Endothelial cell of umbilical vein (primary cell): ENCODE measurements at regions not wholly inside any gene's neighbourhood (a gene's known extent, or its start where the extent isn't known, plus 50 kb on each side); places are given as distances from the start of the nearest gene placed in this dataset.

Source experiments
- BruUV-seq: library from RNA; stranded (reverse); fragments of 400-500 nt; replicated peaks from 2 replicates; lab custom pipeline; 2021; lab: Mats Ljungman, UMichigan
- CTCF ChIA-PET: fragments of 300-600, 350-600 bp; sonication (Branson Sonifier 250); formaldehyde crosslinking; loops from one replicate; lab custom pipeline; 2021; ENCODE audit warnings: antibody characterized with exemption, inconsistent platforms; lab: Charles Lee
- POLR2A ChIA-PET: fragments of 300-600, 350-600 bp; sonication (Branson Sonifier 250); formaldehyde crosslinking; loops from one replicate; lab custom pipeline; 2021; ENCODE audit warnings: antibody characterized with exemption, inconsistent platforms; lab: Charles Lee
- DNase-seq: peaks from one replicate; pipeline ENCODE4 v3.0.0-alpha.2; 2011; ENCODE audit warnings: low read depth, low spot score
- FAIRE-seq: peaks from 2 replicates; lab custom pipeline; 2011; peaks lifted over from hg19 to GRCh38; lab: Jason Lieb, UNC
- H2AFZ ChIP-seq: 2 replicates; pipeline ENCODE4 v1.6.0; 2012; ENCODE audit warnings: low read depth, low read length, control low read depth, inconsistent platforms
- H3K27ac ChIP-seq: 2 replicates; pipeline ENCODE4 v1.5.1; 2011; ENCODE audit warnings: low read depth, mild to moderate bottlenecking, control low read depth, low read length, moderate library complexity; ENCODE audit not compliant: insufficient read depth
- H3K27me3 ChIP-seq, 2 experiments: 2 replicates each; pipeline versions ENCODE4 v1.6.0 to v1.6.1; 2011; ENCODE audit warnings: low read length in 2 of 2, mixed read lengths in 1 of 2; ENCODE audit not compliant: control insufficient read depth in 2 of 2, insufficient read depth in 2 of 2
- H3K36me3 ChIP-seq, 2 experiments: 2 replicates in 1 of 2; 3 replicates in 1 of 2; pipeline ENCODE4 v1.5.1; 2011; ENCODE audit warnings: low read length in 2 of 2, mild to moderate bottlenecking in 1 of 2, moderate library complexity in 1 of 2; ENCODE audit not compliant: control insufficient read depth in 2 of 2, insufficient read depth in 2 of 2; ENCODE audit errors: extremely low read depth in 1 of 2
- H3K4me1 ChIP-seq: 3 replicates; pipeline ENCODE4 v1.5.1; 2011; ENCODE audit warnings: mild to moderate bottlenecking, low read length; ENCODE audit not compliant: control insufficient read depth, insufficient read depth; ENCODE audit errors: extremely low read depth
- H3K4me2 ChIP-seq: 2 replicates; pipeline ENCODE4 v1.6.1; 2011; ENCODE audit warnings: low read length, control low read depth, mixed read lengths; ENCODE audit not compliant: insufficient read depth
- H3K4me3 ChIP-seq, 3 experiments: fragments of 200-600 bp in 1 of 3; sonication (generic), shearing (Covaris generic) in 1 of 3; replicated peaks in 1 of 3; 2 replicates each; pipeline ENCODE4 v1.5.1; 2011 to 2016; ENCODE audit warnings: control low read depth in 3 of 3, low read length in 3 of 3, mild to moderate bottlenecking in 2 of 3, inconsistent platforms in 1 of 3, low read depth in 1 of 3, moderate library complexity in 1 of 3; ENCODE audit not compliant: insufficient read depth in 1 of 3
- H3K79me2 ChIP-seq: 2 replicates; pipeline ENCODE4 v1.6.0; 2012; ENCODE audit warnings: low read length, inconsistent platforms; ENCODE audit not compliant: control insufficient read depth, insufficient read depth
- H3K9ac ChIP-seq: replicated peaks from 2 replicates; pipeline ENCODE3; 2011; ENCODE audit warnings: low read length, control low read depth; ENCODE audit not compliant: insufficient read depth; ENCODE audit errors: extremely low read depth
- H3K9me1 ChIP-seq: replicated peaks from 3 replicates; pipeline ENCODE4 v1.6.0; 2011; ENCODE audit warnings: mild to moderate bottlenecking, low read length; ENCODE audit not compliant: control insufficient read depth, insufficient read depth; ENCODE audit errors: extremely low read depth
- H3K9me3 ChIP-seq: replicated peaks from 2 replicates; pipeline ENCODE4 v1.5.1; 2012; ENCODE audit warnings: low read length, inconsistent platforms; ENCODE audit not compliant: control insufficient read depth, insufficient read depth
- H4K20me1 ChIP-seq: replicated peaks from 2 replicates; pipeline ENCODE3; 2011; ENCODE audit warnings: mild to moderate bottlenecking, low read length; ENCODE audit not compliant: control insufficient read depth, insufficient read depth; ENCODE audit errors: extremely low read depth
- EZH2 ChIP-seq: IDR thresholded peaks from 2 replicates; pipeline ENCODE4 v1.6.1; 2012; ENCODE audit warnings: borderline replicate concordance, low read depth, mild to moderate bottlenecking, moderate library complexity, low read length, inconsistent platforms; ENCODE audit not compliant: severe bottlenecking
- FOS ChIP-seq: IDR thresholded peaks from 2 replicates; pipeline ENCODE4 v1.6.1; 2011; ENCODE audit warnings: mild to moderate bottlenecking, low read length, moderate library complexity, borderline replicate concordance; ENCODE audit not compliant: insufficient read depth
- GATA2 ChIP-seq: IDR thresholded peaks from 2 replicates; pipeline ENCODE4 v1.7.0; 2011; ENCODE audit warnings: low read depth, mild to moderate bottlenecking, moderate library complexity, mixed read lengths, low read length; ENCODE audit not compliant: insufficient read length, insufficient read depth
- JUN ChIP-seq: IDR thresholded peaks from 2 replicates; pipeline ENCODE4 v1.6.1; 2011; ENCODE audit warnings: borderline replicate concordance, low read depth; ENCODE audit not compliant: insufficient read length, insufficient read depth
- MAX ChIP-seq: IDR thresholded peaks from 2 replicates; pipeline ENCODE4 v1.6.1; 2011; ENCODE audit not compliant: insufficient read depth, insufficient read length
- MYC ChIP-seq: IDR thresholded peaks from one replicate; pipeline ENCODE4 v1.6.1; 2011; ENCODE audit warnings: mild to moderate bottlenecking, low read depth, low read length
- POLR2A ChIP-seq: IDR thresholded peaks from 2 replicates; pipeline ENCODE4 v1.6.1; 2012; ENCODE audit warnings: low read depth, mild to moderate bottlenecking, control low read depth, low read length
- POLR2AphosphoS5 ChIP-seq: IDR thresholded peaks from 2 replicates; pipeline ENCODE4 v1.6.1; 2012; ENCODE audit warnings: low read depth, mild to moderate bottlenecking, control low read depth, low read length, moderate library complexity; ENCODE audit not compliant: insufficient read depth
- dilution Hi-C: fragments of 300-500 bp; cut with MboI; formaldehyde crosslinking; loops from one replicate; pipeline ENCODE4 v1.15.0; 2019; ENCODE audit warnings: low sequenced_read_pairs; ENCODE audit not compliant: extremely low pct_ligation_motif_present
- intact Hi-C: fragments of 100-400 bp; cut with micrococcal nuclease; formaldehyde crosslinking; loops from one replicate; pipeline ENCODE4 v1.10.0; 2022
- TF ChIP-seq, protein P1 (sequence below), 2 donors: IDR thresholded peaks; 1 replicate in 1 of 2; 2 replicates in 1 of 2; pipeline ENCODE4 v1.5.1; 2011; ENCODE audit warnings: low read length in 2 of 2, mild to moderate bottlenecking in 2 of 2, moderate library complexity in 2 of 2, control low read depth in 1 of 2, inconsistent platforms in 1 of 2, low read depth in 1 of 2; ENCODE audit not compliant: insufficient read depth in 1 of 2; ENCODE audit errors: extremely low read depth in 1 of 2

- Histone ChIP-seq H3K36me3 (no peaks in the 10 kb centered on the region), H3K27me3 (peaks cover 0 to 2% of the 10 kb centered on the region in 2 experiments), H4K20me1 (no peaks in the 10 kb centered on the region), H3K4me1 (peaks cover 20% of the 10 kb centered on the region), H3K4me2 (no peak overlapping the region), H3K9ac (no peak overlapping the region), H3K27ac (no peak overlapping the region), H3K9me3 (no peaks in the 10 kb centered on the region), H3K79me2 (no peaks in the 10 kb centered on the region), H3K4me3 (no peak overlapping the region), H2AFZ (no peak overlapping the region), H3K9me1 (no peaks in the 10 kb centered on the region)
- no TSS peak for BruUV-seq
- POLR2A ChIA-PET, result no interaction called here
- intact Hi-C loops (loop anchor here (1.0 kb wide), 1 partner anchor 34 kb away; no protein-coding TSS in a partner anchor), dilution Hi-C loops (no loop called here)
- CTCF ChIA-PET, result interaction anchor here (0.7 to 1.8 kb wide), 3 partner anchors 12 to 58 kb away, joined by 3 to 4 read pairs (median 4); no protein-coding TSS in a partner anchor
- peak; percentile 71 for FAIRE-seq
- TF ChIP-seq MYC (no peak), GATA2 (no peak), POLR2AphosphoS5 (no peak), FOS (peak; percentile 42)
- no peak for DNase-seq
Observed at GRCh38 chr2:217108086-217108485, 248.2 kb upstream of the TNP1 start.

- Histone ChIP-seq H2AFZ (no peak overlapping the region), H3K9me3 (no peaks in the 10 kb centered on the region), H3K4me1 (peaks cover 20% of the 10 kb centered on the region), H4K20me1 (no peaks in the 10 kb centered on the region), H3K4me2 (no peak overlapping the region), H3K9ac (no peak overlapping the region), H3K27ac (no peak overlapping the region), H3K9me1 (no peaks in the 10 kb centered on the region), H3K27me3 (peaks cover 0 to 2% of the 10 kb centered on the region in 2 experiments), H3K79me2 (no peaks in the 10 kb centered on the region), H3K4me3 (no peak overlapping the region), H3K36me3 (no peaks in the 10 kb centered on the region)
- dilution Hi-C loops, result no loop called here
- no TSS peak for BruUV-seq
- intact Hi-C loops, result no loop called here
- POLR2A ChIA-PET, result no interaction called here
- FAIRE-seq, result peak; percentile 40
- TF ChIP-seq MYC, result no peak
- TF ChIP-seq GATA2, result no peak
- TF ChIP-seq, protein P1, sequence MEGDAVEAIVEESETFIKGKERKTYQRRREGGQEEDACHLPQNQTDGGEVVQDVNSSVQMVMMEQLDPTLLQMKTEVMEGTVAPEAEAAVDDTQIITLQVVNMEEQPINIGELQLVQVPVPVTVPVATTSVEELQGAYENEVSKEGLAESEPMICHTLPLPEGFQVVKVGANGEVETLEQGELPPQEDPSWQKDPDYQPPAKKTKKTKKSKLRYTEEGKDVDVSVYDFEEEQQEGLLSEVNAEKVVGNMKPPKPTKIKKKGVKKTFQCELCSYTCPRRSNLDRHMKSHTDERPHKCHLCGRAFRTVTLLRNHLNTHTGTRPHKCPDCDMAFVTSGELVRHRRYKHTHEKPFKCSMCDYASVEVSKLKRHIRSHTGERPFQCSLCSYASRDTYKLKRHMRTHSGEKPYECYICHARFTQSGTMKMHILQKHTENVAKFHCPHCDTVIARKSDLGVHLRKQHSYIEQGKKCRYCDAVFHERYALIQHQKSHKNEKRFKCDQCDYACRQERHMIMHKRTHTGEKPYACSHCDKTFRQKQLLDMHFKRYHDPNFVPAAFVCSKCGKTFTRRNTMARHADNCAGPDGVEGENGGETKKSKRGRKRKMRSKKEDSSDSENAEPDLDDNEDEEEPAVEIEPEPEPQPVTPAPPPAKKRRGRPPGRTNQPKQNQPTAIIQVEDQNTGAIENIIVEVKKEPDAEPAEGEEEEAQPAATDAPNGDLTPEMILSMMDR (IDR thresholded peaks at IDR 0.05; ENCODE audit: extremely low read depth in 1 of 2, insufficient read depth in 1 of 2, low read depth in 1 of 2, low read length in 2 of 2), result no peak
- TF ChIP-seq MAX, result no peak
- no peak for TF ChIP-seq EZH2
- TF ChIP-seq POLR2A, result no peak
- TF ChIP-seq FOS, result no peak
- TF ChIP-seq JUN, result no peak
- TF ChIP-seq POLR2AphosphoS5, result no peak
- DNase-seq, result no peak
- CTCF ChIA-PET, result interaction anchor here (1.4 to 1.8 kb wide), 2 partner anchors 13 to 59 kb away, joined by 4 read pairs; no protein-coding TSS in a partner anchor
Observed at GRCh38 chr2:217107480-217107879, 247.6 kb upstream of the TNP1 start.
